Cardiac fibroblast (primary cell): ENCODE measurements at regions not wholly inside any gene's neighbourhood (a gene's known extent, or its start where the extent isn't known, plus 50 kb on each side); places are given as distances from the start of the nearest gene placed in this dataset.

Source experiments
- DNase-seq, 2 donors: peaks; one replicate each; pipeline versions ENCODE4 v3.0.0 to v3.0.0-alpha.2; 2010; ENCODE audit warnings: low read depth in 2 of 2
- H3K4me3 ChIP-seq, 2 donors: replicated peaks in 1 of 2; 1 replicate in 1 of 2; 2 replicates in 1 of 2; pipeline ENCODE4 v1.5.1; 2011; ENCODE audit warnings: low read depth in 2 of 2, low read length in 2 of 2, mild to moderate bottlenecking in 2 of 2, moderate library complexity in 1 of 2
- TF ChIP-seq, protein P1 (sequence below): IDR thresholded peaks from one replicate; pipeline ENCODE4 v1.5.1; 2011; ENCODE audit warnings: low read depth, mild to moderate bottlenecking, low read length, inconsistent platforms

DNA sequence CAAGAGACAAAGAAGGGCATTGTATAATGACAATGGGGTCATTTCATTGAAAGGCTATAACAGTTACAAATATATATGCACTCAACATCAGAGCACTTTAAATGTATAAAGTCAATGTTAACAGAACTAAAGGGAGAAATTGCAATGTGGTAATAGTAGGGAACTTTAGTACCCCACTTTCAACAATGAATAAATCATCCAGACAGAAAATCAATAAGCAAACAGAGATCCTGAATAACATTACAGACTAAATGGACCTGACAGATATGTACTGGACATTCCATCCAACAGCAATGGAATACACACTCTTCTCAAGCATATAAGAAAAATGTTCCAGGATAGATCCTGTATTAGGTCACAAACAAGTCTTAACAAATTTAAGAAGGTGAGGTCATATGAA lies 90.5 kb upstream of the ALKAL2 start:
- DNase-seq = no peak
- TF ChIP-seq, protein P1, sequence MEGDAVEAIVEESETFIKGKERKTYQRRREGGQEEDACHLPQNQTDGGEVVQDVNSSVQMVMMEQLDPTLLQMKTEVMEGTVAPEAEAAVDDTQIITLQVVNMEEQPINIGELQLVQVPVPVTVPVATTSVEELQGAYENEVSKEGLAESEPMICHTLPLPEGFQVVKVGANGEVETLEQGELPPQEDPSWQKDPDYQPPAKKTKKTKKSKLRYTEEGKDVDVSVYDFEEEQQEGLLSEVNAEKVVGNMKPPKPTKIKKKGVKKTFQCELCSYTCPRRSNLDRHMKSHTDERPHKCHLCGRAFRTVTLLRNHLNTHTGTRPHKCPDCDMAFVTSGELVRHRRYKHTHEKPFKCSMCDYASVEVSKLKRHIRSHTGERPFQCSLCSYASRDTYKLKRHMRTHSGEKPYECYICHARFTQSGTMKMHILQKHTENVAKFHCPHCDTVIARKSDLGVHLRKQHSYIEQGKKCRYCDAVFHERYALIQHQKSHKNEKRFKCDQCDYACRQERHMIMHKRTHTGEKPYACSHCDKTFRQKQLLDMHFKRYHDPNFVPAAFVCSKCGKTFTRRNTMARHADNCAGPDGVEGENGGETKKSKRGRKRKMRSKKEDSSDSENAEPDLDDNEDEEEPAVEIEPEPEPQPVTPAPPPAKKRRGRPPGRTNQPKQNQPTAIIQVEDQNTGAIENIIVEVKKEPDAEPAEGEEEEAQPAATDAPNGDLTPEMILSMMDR = no peak
- H3K4me3 ChIP-seq = no peak overlapping the region

DNA sequence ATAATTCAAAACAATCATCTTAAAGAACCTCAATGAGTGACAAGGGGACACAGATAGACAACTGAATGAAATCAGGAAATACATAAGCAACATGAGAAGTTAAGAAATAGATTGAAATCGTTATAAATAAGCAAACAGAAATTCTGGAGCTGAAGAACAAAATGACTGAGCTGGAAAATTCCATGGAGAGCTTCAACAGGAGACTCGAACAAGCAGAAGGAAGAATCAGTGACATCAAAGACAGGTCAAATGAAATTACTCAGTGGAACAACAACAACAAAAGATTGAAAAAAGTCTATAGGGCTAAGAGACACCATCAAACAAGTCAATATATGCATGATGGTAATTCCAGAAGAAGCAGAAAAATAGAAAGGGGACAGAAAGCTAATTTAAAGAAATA lies 89.5 kb upstream of the ALKAL2 start:
- H3K4me3 ChIP-seq = no peak overlapping the region
- no peak for DNase-seq
- TF ChIP-seq, protein P1 = no peak

- TF ChIP-seq, protein P1 = no peak
- H3K4me3 ChIP-seq = no peak overlapping the region
- no peak for DNase-seq
Observed at GRCh38 chr2:375956-376307, 88.0 kb upstream of the ALKAL2 start.

DNA sequence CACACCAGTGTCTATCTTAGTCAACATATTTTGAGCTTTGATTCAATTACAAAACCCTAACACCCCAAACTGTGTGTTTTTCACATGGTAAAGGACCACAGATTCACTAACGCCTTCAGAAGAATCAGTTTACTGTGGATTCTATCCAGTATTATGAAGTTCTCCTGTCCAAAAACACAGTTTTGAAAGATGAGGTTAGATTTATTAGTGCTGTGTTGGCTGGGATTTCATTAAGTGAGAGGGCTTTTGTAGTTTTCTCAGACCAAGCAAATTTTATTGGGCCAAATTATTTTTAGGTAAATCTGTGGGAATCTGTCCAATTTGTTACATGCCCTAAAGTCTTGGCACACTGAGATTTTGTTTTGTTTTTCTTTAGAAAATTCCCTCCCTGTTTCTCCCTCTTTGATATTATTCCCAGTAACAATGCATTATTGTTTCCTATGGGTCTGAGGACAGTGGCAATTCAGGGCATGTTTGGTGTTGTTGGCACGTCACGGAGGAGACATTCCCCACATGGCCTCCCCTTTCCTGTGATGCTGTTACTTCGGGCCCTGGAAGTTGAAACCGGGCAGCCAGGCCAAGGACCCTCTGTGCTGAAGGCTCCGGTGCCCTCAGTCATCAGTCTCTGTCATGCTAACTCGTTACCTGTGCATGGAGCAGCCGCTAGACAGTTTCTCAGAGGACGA lies 87.5 kb upstream of the ALKAL2 start:
- TF ChIP-seq, protein P1 = no peak
- no peak for DNase-seq
- no peak overlapping the region for H3K4me3 ChIP-seq

GRCh38 chr2:368386-368785 lies 80.5 kb upstream of the ALKAL2 start:
- TF ChIP-seq, protein P1 = no peak
- no peak overlapping the region for H3K4me3 ChIP-seq
- DNase-seq = no peak

DNA sequence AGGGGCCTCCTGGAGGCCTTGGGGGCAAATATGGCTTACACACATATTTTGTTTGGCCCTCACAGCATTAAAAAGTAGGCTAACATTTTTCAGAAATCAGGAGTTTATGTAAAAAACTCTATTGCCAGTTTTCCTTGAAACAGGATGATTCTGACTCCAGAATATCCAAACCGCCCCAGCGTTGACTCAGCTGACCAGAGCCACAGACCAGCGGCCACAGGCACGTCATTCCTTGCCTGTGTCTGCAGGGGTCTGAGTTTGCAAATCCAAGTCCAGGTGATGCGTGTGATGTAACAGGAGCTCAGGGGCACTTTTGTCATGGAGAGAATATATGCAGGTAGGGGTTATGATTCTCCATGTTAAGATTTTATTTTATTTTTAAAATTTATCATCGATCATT lies 79.4 kb upstream of the ALKAL2 start:
- DNase-seq = no peak
- TF ChIP-seq, protein P1 = no peak
- H3K4me3 ChIP-seq = no peak overlapping the region

DNA sequence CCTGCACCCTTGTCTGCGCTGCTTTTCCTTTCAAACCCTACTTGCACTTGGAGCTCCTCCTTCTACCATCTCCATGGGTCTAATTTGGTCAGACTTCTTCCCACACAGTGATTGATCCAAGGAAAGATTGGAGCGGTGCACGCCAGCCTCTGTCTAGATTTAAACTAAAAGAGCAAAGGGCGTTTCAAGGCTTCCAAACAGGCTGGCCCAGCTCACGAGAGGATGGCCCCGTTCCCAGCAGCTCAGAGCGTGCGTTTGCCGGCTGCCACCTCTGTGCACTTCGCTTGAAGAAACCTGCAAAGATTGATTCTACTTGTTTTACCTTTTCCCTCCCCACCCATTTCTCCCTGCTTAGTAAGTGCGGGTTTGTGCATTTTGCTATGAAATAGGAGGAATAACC lies 78.8 kb upstream of the ALKAL2 start:
- no peak overlapping the region for H3K4me3 ChIP-seq
- TF ChIP-seq, protein P1 = no peak
- no peak for DNase-seq
